ENCODE measurements at regions not wholly inside any gene's neighbourhood (a gene's known extent, or its start where the extent isn't known, plus 50 kb on each side); places are given as distances from the start of the nearest gene placed in this dataset.
A peak's percentile ranks its signal among the peaks of the same experiment; 100 is the strongest.

DNA sequence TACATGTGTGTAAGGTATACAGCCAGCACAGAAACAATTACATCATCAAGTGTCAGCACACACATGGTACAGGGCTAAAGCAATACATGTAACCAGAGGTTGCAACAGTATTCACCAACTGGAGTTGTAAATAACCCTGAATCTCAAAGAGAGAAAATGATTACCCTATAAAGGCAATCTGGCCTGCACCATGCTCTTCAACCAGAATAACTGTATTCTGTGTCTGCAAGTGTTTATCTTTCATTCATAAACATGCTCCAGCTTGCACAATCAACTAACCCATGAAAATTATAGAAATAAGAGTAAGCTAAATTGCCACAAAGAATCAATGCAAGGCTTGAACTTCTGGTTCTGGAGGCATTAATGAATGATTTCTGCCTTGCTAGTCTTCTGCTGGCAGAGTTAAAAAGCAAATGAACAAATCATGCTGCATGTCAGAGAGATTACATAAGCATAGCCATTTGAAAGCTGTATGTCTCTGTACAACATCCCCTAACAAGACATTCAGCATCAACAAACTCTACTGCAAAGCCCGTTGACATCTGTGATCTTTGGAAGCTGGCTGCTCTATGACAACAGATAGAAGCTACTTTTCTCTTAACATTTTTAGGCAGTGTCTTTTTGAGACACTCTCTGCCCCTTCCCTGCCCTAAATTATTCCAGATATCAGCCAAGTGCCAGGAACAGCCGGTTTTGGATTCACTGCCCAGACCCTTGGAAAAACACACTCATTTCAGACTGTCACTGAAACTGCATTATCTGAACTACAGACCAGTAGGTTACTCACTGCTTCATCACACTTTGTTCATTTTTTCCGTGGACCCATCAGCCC lies 871.0 kb downstream of the OTOL1 start:
- no peak overlapping the region for H3K4me3 ChIP-seq (ENCODE audit: low read depth, low read length)
- DNase-seq (ENCODE audit: low read depth) = peak; percentile 84
- TF ChIP-seq, protein P1, sequence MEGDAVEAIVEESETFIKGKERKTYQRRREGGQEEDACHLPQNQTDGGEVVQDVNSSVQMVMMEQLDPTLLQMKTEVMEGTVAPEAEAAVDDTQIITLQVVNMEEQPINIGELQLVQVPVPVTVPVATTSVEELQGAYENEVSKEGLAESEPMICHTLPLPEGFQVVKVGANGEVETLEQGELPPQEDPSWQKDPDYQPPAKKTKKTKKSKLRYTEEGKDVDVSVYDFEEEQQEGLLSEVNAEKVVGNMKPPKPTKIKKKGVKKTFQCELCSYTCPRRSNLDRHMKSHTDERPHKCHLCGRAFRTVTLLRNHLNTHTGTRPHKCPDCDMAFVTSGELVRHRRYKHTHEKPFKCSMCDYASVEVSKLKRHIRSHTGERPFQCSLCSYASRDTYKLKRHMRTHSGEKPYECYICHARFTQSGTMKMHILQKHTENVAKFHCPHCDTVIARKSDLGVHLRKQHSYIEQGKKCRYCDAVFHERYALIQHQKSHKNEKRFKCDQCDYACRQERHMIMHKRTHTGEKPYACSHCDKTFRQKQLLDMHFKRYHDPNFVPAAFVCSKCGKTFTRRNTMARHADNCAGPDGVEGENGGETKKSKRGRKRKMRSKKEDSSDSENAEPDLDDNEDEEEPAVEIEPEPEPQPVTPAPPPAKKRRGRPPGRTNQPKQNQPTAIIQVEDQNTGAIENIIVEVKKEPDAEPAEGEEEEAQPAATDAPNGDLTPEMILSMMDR (IDR thresholded peaks at IDR 0.05; ENCODE audit: insufficient read depth, low read depth, low read length) = no peak

- DNase-seq (ENCODE audit: low read depth) = no peak
- TF ChIP-seq, protein P1 (IDR thresholded peaks at IDR 0.05; ENCODE audit: insufficient read depth, low read depth, low read length) = no peak
- H3K4me3 ChIP-seq (ENCODE audit: low read depth, low read length) = no peak overlapping the region
These were observed 871.8 kb downstream of the OTOL1 start for GRCh38 chr3:162368417-162368816.

DNA sequence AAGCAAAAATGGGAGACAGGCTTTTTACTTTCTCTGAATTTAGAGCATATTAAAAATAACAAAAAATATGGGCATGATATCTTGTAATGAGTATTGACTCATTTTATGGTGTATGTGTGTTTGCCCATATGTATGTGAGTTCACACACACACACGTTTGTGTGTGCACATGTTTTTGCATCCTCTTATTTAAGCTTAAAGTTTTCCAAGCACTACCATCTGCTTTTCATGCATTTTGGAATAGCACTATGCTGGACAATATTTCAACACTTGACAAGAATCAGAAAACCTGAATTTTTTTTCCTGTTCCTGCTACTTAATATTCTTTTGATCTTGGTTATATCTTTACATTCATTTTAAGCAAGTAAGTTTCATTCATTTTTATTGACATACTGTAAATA lies 872.7 kb downstream of the OTOL1 start:
- H3K4me3 ChIP-seq (ENCODE audit: low read depth, low read length) = no peak overlapping the region
- TF ChIP-seq, protein P1 (IDR thresholded peaks at IDR 0.05; ENCODE audit: insufficient read depth, low read depth, low read length) = no peak
- DNase-seq (ENCODE audit: low read depth) = no peak

DNA sequence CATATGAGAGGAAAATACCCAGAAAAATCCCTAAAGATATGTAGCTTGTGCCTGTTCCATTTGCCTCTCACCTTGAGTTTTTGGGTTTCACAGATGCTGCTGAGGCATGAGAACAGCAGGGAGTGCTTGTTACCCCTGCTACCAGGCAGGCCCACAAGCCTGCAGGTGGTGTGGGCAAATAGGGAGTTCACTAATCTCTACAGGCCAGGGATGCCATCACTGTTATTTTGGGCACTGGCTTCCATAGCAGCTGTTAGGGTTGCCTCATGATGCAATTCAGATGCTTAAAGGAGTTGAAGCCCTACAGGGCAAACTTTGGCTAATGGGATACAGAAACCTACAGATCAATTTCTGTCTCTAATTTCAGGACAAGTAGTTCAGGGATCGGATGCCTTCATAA lies 873.5 kb downstream of the OTOL1 start:
- TF ChIP-seq, protein P1 (IDR thresholded peaks at IDR 0.05; ENCODE audit: insufficient read depth, low read depth, low read length) = no peak
- DNase-seq (ENCODE audit: low read depth) = no peak
- no peak overlapping the region for H3K4me3 ChIP-seq (ENCODE audit: low read depth, low read length)

GRCh38 chr3:162376761-162377160 lies 880.2 kb downstream of the OTOL1 start:
- no peak overlapping the region for H3K4me3 ChIP-seq (ENCODE audit: low read depth, low read length)
- TF ChIP-seq, protein P1 (IDR thresholded peaks at IDR 0.05; ENCODE audit: insufficient read depth, low read depth, low read length) = no peak
- no peak for DNase-seq (ENCODE audit: low read depth)

- no peak for DNase-seq (ENCODE audit: low read depth)
- TF ChIP-seq, protein P1 (IDR thresholded peaks at IDR 0.05; ENCODE audit: insufficient read depth, low read depth, low read length) = no peak
- no peak overlapping the region for H3K4me3 ChIP-seq (ENCODE audit: low read depth, low read length)
These were observed 881.0 kb downstream of the OTOL1 start for GRCh38 chr3:162377608-162378007.

DNA sequence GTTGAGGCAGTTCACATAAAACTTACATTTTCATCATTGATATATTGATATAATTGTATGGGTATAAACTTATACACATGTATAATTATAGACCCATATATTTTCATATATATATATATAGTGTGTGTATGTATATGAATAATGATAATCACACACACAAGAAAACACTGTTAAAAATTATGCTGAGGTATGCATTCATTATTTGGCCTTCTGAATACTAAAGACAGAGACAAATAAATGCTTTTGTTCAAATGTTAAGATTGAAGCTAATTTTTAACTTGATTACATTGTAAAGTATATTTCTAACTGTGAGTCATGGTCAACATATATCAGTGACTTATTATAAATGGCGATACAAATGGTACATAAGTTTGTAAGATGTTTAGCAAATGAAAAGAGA lies 888.8 kb downstream of the OTOL1 start:
- TF ChIP-seq, protein P1 (IDR thresholded peaks at IDR 0.05; ENCODE audit: insufficient read depth, low read depth, low read length) = no peak
- H3K4me3 ChIP-seq (ENCODE audit: low read depth, low read length) = no peak overlapping the region
- no peak for DNase-seq (ENCODE audit: low read depth)
